SK-MEL-5 (cell line): ENCODE measurements at regions not wholly inside any gene's neighbourhood (a gene's known extent, or its start where the extent isn't known, plus 50 kb on each side); places are given as distances from the start of the nearest gene placed in this dataset.
"Not testable (repeated sequence)": the region's sequence is repeated elsewhere in the genome, so short reads cannot be mapped to it uniquely, and the experiment has no call there.

Experiments
- DNase-seq: peaks from one replicate; pipeline ENCODE4 v3.0.0-alpha.2; 2016; ENCODE audit warnings: low read depth, low spot score
- in situ Hi-C: cut with HindIII; loops from 2 replicates; pipeline ENCODE4 v1.10.0; 2016; ENCODE audit warnings: low sequenced_read_pairs, high pct_unique_total_duplicates, low pct_unique_long_range_greater_than_20kb

DNA sequence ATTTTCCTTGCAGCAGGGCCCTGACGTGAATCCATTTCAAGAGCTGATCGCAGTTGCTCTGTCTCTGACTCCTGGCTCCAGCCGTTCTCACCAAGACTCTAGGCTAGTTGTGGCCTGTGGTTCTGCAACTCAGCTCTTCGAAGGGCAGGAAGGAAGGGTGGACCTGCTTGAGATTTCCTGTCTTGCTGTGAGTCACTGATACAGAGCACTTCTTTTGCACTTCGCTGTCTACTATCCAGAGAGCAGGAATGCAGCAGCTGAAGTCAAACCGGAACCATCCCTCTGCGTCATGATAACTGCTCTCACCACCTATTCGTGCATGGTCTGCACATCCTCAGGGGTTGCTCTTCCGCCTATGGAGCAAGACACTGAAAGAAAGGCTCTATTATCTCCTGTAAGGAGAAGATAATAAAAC is 59.7 kb downstream of the RAP2B start:
- DNase-seq, result peak; percentile 100
- in situ Hi-C loops, result no loop called here

DNA sequence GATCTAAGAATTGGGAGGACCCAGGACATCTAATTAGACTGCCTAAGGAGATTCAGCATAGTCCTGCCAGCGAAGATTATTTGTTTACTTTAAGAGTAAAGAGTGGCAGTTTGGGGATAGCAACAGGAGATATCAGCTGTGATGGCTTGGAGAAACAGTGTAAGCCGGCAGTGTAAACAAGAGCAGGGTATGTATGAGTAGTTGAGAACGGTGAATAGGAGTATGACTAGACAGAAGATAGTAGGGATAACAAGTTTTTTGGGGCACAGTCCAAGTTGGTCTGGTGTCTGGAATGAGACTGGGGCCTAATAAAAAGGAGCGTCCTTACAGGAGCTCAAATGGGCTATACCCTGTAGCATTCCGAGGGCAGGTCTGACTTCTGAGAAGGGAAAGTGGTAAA is 64.9 kb downstream of the RAP2B start:
- DNase-seq, in situ Hi-C loops: not testable (repeated sequence)

GRCh38 chr3:153230427-153230826 is 68.4 kb downstream of the RAP2B start:
- in situ Hi-C loops, DNase-seq: not testable (repeated sequence)

DNA sequence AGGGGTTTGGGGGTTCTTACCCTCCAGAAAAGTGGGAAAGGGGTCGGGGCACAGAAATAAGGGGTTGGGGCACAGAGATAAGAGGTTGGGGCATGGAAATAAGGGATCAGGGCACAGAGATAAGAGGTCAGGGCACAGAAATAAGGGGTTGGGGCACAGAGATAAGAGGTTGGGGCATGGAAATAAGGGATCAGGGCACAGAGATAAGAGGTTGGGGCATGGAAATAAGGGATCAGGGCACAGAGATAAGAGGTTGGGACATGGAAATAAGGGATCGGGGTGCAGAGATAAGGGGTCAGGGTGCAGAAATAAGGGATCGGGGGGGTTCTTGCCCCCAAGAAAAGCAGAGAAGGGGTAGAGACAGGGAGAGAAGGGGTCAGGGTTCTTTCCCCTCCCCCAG is 69.2 kb downstream of the RAP2B start:
- in situ Hi-C loops, DNase-seq: not testable (repeated sequence)

DNA sequence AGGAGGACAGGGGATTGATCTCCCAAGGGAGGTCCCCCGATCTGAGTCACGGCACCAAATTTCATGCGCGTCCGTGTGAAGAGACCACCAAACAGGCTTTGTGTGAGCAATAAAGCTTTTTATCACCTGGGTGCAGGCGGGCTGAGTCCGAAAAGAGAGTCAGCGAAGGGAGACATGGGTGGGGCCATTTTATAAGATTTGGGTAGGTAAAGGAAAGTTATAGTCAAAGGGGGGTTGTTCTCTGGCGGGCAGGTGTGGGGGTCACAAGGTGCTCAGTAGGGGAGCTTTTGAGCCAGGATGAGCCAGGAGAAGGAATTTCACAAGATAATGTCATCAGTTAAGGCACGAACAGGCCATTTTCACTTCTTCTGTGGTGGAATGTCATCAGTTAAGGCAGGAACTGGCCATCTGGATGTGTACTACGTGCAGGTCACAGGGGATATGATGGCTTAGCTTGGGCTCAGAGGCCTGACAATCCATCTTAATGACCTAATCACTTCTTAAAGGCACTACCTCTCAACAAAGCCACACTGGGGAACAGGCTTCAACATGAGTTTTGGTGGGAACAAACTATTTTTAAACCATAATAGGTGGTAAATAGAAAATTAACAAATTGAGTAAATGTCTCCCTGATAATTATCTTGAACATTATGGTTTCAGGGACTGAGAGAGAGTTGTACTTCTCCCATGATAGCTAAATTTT is 70.2 kb downstream of the RAP2B start:
- in situ Hi-C loops, DNase-seq: not testable (repeated sequence)

DNA sequence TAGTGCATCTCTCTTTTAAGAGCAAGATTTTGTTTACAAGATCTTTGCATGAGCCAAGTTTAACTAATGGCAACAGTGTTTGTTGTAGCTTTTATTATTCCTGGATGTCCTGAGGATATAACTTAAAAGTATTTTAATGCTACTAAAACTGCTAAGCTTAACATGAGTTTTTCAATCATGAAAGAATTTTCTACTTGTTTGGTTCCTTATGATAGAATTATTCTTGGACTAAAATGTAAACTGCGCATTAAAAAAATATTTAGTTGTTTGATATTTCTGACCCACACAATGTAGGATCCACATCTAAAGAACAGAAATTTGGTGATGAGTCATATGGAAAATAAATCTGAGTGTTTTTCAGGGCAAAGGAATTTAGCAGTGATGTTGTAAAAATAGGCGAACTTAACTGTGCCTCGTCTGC is 70.8 kb downstream of the RAP2B start:
- no peak for DNase-seq
- in situ Hi-C loops, result no loop called here

DNA sequence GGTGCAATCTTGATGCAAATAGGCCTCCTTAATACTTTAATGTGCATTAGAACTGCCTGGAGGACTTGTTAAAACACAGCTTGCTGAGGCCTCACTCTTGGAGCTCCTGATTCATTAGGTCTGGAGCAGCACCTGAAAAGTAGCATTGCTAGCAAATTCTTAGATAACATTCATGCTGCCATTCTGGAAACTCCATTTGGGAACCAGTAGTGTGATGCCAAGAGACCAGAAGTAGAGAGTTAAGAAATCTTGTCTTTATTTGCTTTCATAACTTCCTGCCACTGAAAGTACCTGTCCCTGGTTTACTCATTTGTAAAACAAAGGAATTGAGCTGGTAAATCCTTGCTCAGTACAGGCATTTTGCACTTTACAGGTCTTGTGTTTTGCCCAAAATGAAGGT is 72.0 kb downstream of the RAP2B start:
- DNase-seq, result no peak
- in situ Hi-C loops, result no loop called here

DNA sequence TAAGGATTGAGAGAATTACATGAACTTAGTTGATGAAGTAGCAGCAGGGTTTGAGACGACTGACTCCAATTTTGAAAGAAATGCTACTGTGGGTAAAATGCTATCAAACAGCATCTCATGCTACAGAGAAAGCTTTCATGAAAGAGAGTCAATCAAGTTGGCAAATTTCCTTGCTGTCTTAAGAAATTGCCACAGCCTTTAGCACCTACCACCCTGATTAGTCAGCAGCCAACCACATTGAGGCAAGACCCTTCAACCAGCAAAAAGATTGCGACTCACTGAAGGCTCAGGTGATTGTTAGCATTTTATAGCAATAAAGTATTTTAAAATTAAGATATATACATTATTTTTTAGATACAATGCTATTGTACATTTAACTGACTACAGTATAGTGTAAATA is 80.9 kb downstream of the RAP2B start:
- DNase-seq, result no peak
- in situ Hi-C loops, result no loop called here

DNA sequence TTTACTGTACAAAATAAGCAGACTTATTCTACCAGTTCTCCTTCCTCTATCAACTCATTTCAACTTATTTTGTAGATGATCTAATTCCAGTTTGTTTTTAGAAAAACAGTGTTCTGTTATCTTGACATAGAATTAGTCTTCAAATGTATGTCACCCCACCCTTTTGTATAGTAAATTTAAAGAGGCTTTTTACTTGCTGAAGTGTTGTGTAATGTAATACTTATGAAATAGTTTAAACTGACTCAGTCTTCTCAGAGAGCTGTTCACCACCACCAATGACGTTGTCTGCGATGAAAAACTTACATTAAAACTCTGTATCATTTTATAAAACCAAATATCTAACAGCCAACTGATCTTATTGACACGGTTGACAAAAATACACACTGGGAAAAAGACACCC is 82.9 kb downstream of the RAP2B start:
- in situ Hi-C loops, result no loop called here

DNA sequence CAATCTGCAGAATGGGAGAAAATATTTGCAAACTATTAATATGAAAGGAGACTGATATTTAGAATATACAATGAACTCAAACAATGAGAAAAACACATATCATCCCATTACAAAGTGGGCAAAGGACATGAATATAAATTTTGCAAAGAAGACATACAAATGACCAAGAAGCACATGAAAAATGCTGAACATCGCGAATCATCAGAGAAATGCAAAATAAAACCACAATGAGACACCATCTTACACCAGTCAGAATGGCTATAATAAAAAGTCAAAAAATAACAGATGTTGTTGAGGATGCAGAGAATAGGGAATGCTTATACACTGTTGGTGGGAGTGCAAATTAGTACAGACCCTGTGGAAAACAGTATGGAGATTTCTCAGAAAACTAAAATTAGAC is 83.6 kb downstream of the RAP2B start:
- in situ Hi-C loops, result no loop called here
- DNase-seq, result no peak

More for the DNA sequence above, 82.9 kb downstream of the RAP2B start:
- no peak for DNase-seq

DNA sequence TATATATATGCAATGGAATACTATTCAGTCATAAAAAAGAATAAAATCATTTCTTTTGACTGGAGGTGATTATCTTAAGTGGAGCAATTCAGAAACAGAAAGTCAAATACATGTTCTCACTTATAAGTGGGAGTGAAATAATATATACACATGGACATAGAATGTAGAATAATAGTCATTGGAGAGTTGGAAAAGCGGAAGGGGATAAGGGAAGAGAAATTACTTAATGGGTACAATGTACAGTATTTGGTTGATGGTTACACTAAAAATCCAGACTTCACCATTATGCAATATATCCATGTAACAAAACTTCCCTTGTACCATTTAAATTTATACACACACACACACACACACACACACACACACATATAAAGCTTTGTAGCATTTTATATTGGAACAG is 84.3 kb downstream of the RAP2B start:
- in situ Hi-C loops, result no loop called here
- no peak for DNase-seq

- in situ Hi-C loops, result no loop called here
- DNase-seq, result peak; percentile 52
These were observed 84.8 kb downstream of the RAP2B start for GRCh38 chr3:153246806-153247205.

GRCh38 chr3:153247331-153248330 is 85.6 kb downstream of the RAP2B start:
- peak; percentile 99 for DNase-seq
- in situ Hi-C loops, result no loop called here

DNA sequence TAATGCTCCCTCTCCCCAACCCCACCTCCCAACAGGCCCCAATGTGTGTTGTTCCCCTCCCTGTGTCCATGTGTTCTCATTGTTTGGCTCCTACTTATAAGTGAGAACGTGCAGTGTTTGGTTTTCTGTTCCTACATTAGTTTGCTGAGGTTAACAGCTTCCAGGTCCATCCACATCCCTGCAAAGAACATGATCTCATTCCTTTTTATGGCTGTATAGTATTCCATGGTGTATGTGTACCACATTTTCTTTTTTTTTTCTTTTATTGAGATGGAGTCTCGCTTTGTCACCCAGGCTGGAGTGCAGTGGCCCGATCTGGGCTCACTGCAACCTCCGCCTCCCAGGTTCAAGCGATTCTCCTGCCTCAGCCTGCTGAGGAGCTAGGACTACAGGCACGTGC is 86.8 kb downstream of the RAP2B start:
- DNase-seq, in situ Hi-C loops: not testable (repeated sequence)

GRCh38 chr3:153249906-153250305 is 87.9 kb downstream of the RAP2B start:
- in situ Hi-C loops, result no loop called here
- DNase-seq, result peak; percentile 64

DNA sequence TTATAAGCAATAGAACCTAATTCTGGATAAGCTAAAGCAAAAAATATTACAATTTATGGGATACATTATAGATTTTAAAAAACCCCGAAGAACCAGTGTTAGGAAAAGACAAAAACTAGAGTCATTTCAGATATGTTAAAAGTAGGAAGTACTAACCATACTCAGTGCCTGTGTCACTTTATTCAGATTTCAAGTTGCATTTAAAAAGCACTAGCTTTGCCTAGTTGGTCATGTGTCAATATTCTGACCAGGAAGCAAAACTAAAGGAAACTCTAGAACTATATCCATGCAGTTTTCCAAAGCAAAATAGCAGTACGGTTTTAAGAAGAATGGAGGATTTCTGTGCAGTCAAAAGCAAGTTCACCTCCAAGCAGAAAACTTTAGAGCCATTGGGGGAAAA is 88.4 kb downstream of the RAP2B start:
- peak; percentile 40 for DNase-seq
- in situ Hi-C loops, result no loop called here

DNA sequence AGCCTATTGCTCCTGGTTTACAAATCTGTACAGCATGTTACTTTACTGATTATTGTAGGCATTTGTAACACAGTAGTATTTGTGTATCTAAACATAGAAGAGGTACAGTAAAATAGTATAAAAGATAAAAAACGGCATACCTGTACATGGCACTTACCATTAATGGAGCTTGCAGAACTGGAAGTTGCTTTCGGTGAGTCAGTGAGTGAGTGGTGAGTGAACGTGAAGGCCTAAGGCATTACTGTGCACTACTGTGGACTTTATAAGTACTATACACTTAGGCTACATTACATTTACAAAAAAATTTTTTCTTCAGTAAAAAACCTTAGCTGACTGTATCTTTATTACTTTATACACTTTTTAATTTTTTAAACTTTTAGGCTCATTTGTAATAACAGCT is 90.9 kb downstream of the RAP2B start:
- in situ Hi-C loops, result no loop called here

DNA sequence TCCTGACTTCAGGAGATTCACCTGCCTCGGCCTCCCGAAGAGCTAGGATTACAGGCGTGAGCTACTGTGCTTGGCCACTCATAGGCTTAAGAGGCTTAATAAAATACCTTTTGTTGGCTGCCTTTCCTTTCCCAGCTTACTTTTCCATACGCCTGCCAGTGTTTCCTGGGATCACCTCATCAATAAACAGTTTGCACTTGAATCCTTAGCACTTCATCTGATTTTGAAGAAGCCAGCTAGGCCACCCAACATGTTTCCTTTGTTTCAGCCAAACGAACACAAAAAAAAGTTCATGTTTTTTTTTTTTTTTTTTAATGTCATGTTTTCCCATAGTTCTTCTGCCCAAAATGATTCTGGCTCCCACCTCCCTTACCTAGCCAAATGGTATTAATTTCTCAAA is 92.3 kb downstream of the RAP2B start:
- DNase-seq, result no peak
- in situ Hi-C loops, result no loop called here

More for the DNA sequence above, 90.9 kb downstream of the RAP2B start:
- no peak for DNase-seq
